ENCODE measurements at regions not wholly inside any gene's neighbourhood (a gene's known extent, or its start where the extent isn't known, plus 50 kb on each side); places are given as distances from the start of the nearest gene placed in this dataset.

GRCh38 chr6:114707081-114707620 is 364.3 kb upstream of the HS3ST5 start:
- H3K4me3 Mint-ChIP-seq (ENCODE audit: unreplicated experiment): no peak overlapping the region
- peaks cover 7% of the 10 kb centered on the region for H3K27me3 Mint-ChIP-seq (ENCODE audit: insufficient read depth, unreplicated experiment)

GRCh38 chr6:114690625-114691024 is 347.8 kb upstream of the HS3ST5 start:
- no peaks in the 10 kb centered on the region for H3K36me3 Mint-ChIP-seq (ENCODE audit: insufficient read depth, unreplicated experiment)
- CTCF ChIA-PET: no interaction called here
- H3K9me3 Mint-ChIP-seq (ENCODE audit: unreplicated experiment): no peaks in the 10 kb centered on the region
- intact Hi-C loops (cut with micrococcal nuclease): no loop called here
- POLR2A ChIA-PET: no interaction called here
- H3K4me1 Mint-ChIP-seq (ENCODE audit: insufficient read depth, unreplicated experiment): no peaks in the 10 kb centered on the region
- no peak for DNase-seq (ENCODE audit: unreplicated experiment)
- no peaks in the 10 kb centered on the region for H3K27me3 Mint-ChIP-seq (ENCODE audit: insufficient read depth, unreplicated experiment)
- H3K27ac Mint-ChIP-seq (ENCODE audit: low read depth, unreplicated experiment): no peak overlapping the region
- no peak for TF ChIP-seq CTCF (IDR thresholded peaks at IDR 0.05; ENCODE audit: unreplicated experiment)
- no peak overlapping the region for H3K4me3 Mint-ChIP-seq (ENCODE audit: unreplicated experiment)
- BruUV-seq (replicated peaks): no TSS peak

More at GRCh38 chr6:114707081-114707620, 364.3 kb upstream of the HS3ST5 start:
- intact Hi-C loops (cut with micrococcal nuclease): no loop called here
- H3K36me3 Mint-ChIP-seq (ENCODE audit: insufficient read depth, unreplicated experiment): no peaks in the 10 kb centered on the region
- CTCF ChIA-PET: no interaction called here
- no TSS peak for BruUV-seq (replicated peaks)
- H3K27ac Mint-ChIP-seq (ENCODE audit: low read depth, unreplicated experiment): no peak overlapping the region
- no peaks in the 10 kb centered on the region for H3K4me1 Mint-ChIP-seq (ENCODE audit: insufficient read depth, unreplicated experiment)
- no peak for DNase-seq (ENCODE audit: unreplicated experiment)
- TF ChIP-seq CTCF (IDR thresholded peaks at IDR 0.05; ENCODE audit: unreplicated experiment): no peak
- POLR2A ChIA-PET: no interaction called here
- H3K9me3 Mint-ChIP-seq (ENCODE audit: unreplicated experiment): no peaks in the 10 kb centered on the region

GRCh38 chr6:114659513-114659912 is 316.7 kb upstream of the HS3ST5 start:
- peaks cover 6% of the 10 kb centered on the region for H3K9me3 Mint-ChIP-seq (ENCODE audit: unreplicated experiment)
- H3K27ac Mint-ChIP-seq (ENCODE audit: low read depth, unreplicated experiment): no peak overlapping the region
- no peak overlapping the region for H3K4me3 Mint-ChIP-seq (ENCODE audit: unreplicated experiment)
- TF ChIP-seq CTCF (IDR thresholded peaks at IDR 0.05; ENCODE audit: unreplicated experiment): no peak
- DNase-seq (ENCODE audit: unreplicated experiment): no peak
- no TSS peak for BruUV-seq (replicated peaks)
- POLR2A ChIA-PET: no interaction called here
- H3K36me3 Mint-ChIP-seq (ENCODE audit: insufficient read depth, unreplicated experiment): no peaks in the 10 kb centered on the region
- no peaks in the 10 kb centered on the region for H3K27me3 Mint-ChIP-seq (ENCODE audit: insufficient read depth, unreplicated experiment)
- CTCF ChIA-PET: no interaction called here
- intact Hi-C loops (cut with micrococcal nuclease): no loop called here
- no peaks in the 10 kb centered on the region for H3K4me1 Mint-ChIP-seq (ENCODE audit: insufficient read depth, unreplicated experiment)

- H3K4me1 Mint-ChIP-seq (ENCODE audit: insufficient read depth, unreplicated experiment): no peaks in the 10 kb centered on the region
- intact Hi-C loops (cut with micrococcal nuclease): no loop called here
- BruUV-seq (replicated peaks): no TSS peak
- no peaks in the 10 kb centered on the region for H3K9me3 Mint-ChIP-seq (ENCODE audit: unreplicated experiment)
- H3K36me3 Mint-ChIP-seq (ENCODE audit: insufficient read depth, unreplicated experiment): no peaks in the 10 kb centered on the region
- ChIA-PET CTCF (no interaction called here), POLR2A (no interaction called here)
- DNase-seq (ENCODE audit: unreplicated experiment): no peak
- no peak overlapping the region for H3K4me3 Mint-ChIP-seq (ENCODE audit: unreplicated experiment)
- no peak overlapping the region for H3K27ac Mint-ChIP-seq (ENCODE audit: low read depth, unreplicated experiment)
- no peak for TF ChIP-seq CTCF (IDR thresholded peaks at IDR 0.05; ENCODE audit: unreplicated experiment)
- H3K27me3 Mint-ChIP-seq (ENCODE audit: insufficient read depth, unreplicated experiment): no peaks in the 10 kb centered on the region
These were observed 308.8 kb upstream of the HS3ST5 start for GRCh38 chr6:114651611-114652010.

All from MCF 10A (cell line).